ENCODE measurements at regions not wholly inside any gene's neighbourhood (a gene's known extent, or its start where the extent isn't known, plus 50 kb on each side); places are given as distances from the start of the nearest gene placed in this dataset.

DNA sequence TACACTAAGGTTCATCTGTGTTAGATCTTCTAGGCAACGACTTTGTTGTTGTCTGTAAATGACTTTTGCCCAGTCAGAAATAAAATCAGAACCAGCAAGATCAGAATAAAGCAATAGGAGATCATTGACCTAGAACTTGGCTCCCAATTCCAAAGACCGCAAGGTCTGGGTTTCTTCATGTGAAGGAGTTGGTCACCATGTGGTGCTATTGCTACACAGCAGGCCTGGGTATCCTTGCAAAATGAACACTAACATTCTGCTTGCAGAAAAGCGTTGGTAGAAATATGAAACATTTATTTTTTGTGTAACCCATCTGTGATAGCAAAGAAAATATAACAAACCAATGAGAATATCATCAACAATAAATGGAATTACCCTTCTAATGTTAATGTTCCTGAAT, 831.0 kb downstream of the NXPH1 start:
- H3K4me3 ChIP-seq (ENCODE audit: low read depth, low read length) = no peak overlapping the region
- CTCF ChIA-PET = no interaction called here
- H3K36me3 ChIP-seq (ENCODE audit: control insufficient read depth in 2 of 2, insufficient read depth in 1 of 2, low read length in 2 of 2) = no peaks in the 10 kb centered on the region
- no peaks in the 10 kb centered on the region for H3K4me1 ChIP-seq (ENCODE audit: control insufficient read depth, insufficient read depth, low read length)
- POLR2A ChIA-PET = no interaction called here
- H3K27ac ChIP-seq (ENCODE audit: extremely low read depth, low read depth, low read length) = no peak overlapping the region
- H3K9me3 ChIP-seq (ENCODE audit: control insufficient read depth, insufficient read depth, low read depth, low read length) = no peaks in the 10 kb centered on the region
- TF ChIP-seq ZNF157 (tag by site-specific recombination; IDR thresholded peaks at IDR 0.05) = no peak
- TF ChIP-seq ZSCAN18 (tag by site-specific recombination; IDR thresholded peaks at IDR 0.05) = no peak
- no peak for TF ChIP-seq GLIS2 (tag by site-specific recombination; IDR thresholded peaks at IDR 0.05)
- TF ChIP-seq, protein P1, sequence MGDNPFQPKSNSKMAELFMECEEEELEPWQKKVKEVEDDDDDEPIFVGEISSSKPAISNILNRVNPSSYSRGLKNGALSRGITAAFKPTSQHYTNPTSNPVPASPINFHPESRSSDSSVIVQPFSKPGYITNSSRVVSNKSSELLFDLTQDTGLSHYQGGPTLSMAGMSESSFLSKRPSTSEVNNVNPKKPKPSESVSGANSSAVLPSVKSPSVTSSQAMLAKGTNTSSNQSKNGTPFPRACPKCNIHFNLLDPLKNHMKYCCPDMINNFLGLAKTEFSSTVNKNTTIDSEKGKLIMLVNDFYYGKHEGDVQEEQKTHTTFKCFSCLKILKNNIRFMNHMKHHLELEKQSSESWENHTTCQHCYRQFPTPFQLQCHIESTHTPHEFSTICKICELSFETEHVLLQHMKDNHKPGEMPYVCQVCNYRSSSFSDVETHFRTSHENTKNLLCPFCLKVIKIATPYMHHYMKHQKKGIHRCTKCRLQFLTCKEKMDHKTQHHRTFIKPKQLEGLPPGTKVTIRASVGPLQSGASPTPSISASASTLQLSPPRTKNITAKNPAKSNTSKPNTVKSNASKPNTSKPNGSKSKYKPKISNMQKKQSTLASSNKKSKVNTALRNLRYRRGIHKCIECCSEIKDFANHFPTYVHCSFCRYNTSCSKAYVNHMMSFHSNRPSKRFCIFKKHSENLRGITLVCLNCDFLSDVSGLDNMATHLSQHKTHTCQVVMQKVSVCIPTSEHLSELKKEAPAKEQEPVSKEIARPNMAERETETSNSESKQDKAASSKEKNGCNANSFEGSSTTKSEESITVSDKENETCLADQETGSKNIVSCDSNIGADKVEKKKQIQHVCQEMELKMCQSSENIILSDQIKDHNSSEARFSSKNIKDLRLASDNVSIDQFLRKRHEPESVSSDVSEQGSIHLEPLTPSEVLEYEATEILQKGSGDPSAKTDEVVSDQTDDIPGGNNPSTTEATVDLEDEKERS (tag by site-specific recombination; IDR thresholded peaks at IDR 0.05) = no peak
- TF ChIP-seq TCF7L2 (IDR thresholded peaks at IDR 0.05; ENCODE audit: borderline replicate concordance, low read depth, low read length) = no peak
- TF ChIP-seq GFI1B (tag by site-specific recombination; IDR thresholded peaks at IDR 0.05) = no peak
- TF ChIP-seq ZBTB20 (tag by site-specific recombination; IDR thresholded peaks at IDR 0.05) = no peak
- no peak for TF ChIP-seq SP7 (tag by site-specific recombination; IDR thresholded peaks at IDR 0.05)
- no peak for TF ChIP-seq OSR2 (tag by site-specific recombination; IDR thresholded peaks at IDR 0.05)
- TF ChIP-seq GLI2 (tag by site-specific recombination; IDR thresholded peaks at IDR 0.05; ENCODE audit: borderline replicate concordance, low read depth) = no peak
- TF ChIP-seq ZNF311 (tag by site-specific recombination; IDR thresholded peaks at IDR 0.05; ENCODE audit: borderline replicate concordance) = no peak
- no peak for TF ChIP-seq ZNF26 (tag by site-specific recombination; IDR thresholded peaks at IDR 0.05)
- no peak for TF ChIP-seq ZNF169 (tag by site-specific recombination; IDR thresholded peaks at IDR 0.05)
- no peak for TF ChIP-seq ZNF600 (tag by site-specific recombination; IDR thresholded peaks at IDR 0.05)

DNA sequence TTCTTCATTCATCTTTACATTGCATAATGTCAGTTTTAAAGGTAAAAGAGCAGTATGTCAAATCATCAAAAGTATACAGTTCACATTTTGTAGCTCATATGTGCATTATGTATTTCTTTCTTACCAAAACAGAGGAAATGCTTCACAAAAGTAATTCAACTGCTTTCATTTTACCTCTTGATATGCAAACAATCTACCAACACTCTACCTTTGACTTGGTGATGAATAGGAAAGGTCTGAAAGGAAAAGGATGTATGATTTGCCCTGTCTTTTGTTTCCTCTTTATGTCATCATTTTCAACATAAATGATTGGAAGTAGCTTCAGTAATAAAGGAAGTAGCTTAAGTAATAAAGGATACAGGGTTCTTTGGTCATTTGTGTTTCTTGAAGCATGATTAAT, 846.7 kb downstream of the NXPH1 start:
- no peaks in the 10 kb centered on the region for H3K4me1 ChIP-seq (ENCODE audit: control insufficient read depth, insufficient read depth, low read length)

More for the DNA sequence above, 846.7 kb downstream of the NXPH1 start:
- TF ChIP-seq SCRT2 (tag by site-specific recombination; IDR thresholded peaks at IDR 0.05) (no peak), ZNF23 (tag by site-specific recombination; IDR thresholded peaks at IDR 0.05; ENCODE audit: borderline replicate concordance) (no peak), ZNF169 (tag by site-specific recombination; IDR thresholded peaks at IDR 0.05) (no peak), PRDM1 (tag by site-specific recombination; IDR thresholded peaks at IDR 0.05) (no peak), ZBTB26 (tag by site-specific recombination; optimal IDR thresholded peaks at IDR 0.05) (no peak), SP3 (tag by site-specific recombination; IDR thresholded peaks at IDR 0.05) (no peak)
- TF ChIP-seq, protein P2, sequence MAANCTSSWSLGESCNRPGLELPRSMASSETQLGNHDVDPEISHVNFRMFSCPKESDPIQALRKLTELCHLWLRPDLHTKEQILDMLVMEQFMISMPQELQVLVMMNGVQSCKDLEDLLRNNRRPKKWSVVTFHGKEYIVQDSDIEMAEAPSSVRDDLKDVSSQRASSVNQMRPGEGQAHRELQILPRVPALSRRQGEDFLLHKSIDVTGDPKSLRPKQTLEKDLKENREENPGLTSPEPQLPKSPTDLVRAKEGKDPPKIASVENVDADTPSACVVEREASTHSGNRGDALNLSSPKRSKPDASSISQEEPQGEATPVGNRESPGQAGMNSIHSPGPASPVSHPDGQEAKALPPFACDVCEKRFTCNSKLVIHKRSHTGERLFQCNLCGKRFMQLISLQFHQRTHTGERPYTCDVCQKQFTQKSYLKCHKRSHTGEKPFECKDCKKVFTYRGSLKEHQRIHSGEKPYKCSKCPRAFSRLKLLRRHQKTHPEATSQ (tag by site-specific recombination; IDR thresholded peaks at IDR 0.05) = no peak
- ChIA-PET CTCF (no interaction called here), POLR2A (no interaction called here)
- Histone ChIP-seq H3K27ac (ENCODE audit: extremely low read depth, low read depth, low read length) (no peak overlapping the region), H3K9me3 (ENCODE audit: control insufficient read depth, insufficient read depth, low read depth, low read length) (no peaks in the 10 kb centered on the region), H3K36me3 (ENCODE audit: control insufficient read depth in 2 of 2, insufficient read depth in 1 of 2, low read length in 2 of 2) (no peaks in the 10 kb centered on the region), H3K4me3 (ENCODE audit: low read depth, low read length) (no peak overlapping the region)

Measured in HEK293 (cell line).